Suprapubic skin (tissue), 3 donors: ENCODE measurements at regions not wholly inside any gene's neighbourhood (a gene's known extent, or its start where the extent isn't known, plus 50 kb on each side); places are given as distances from the start of the nearest gene placed in this dataset.

Experiments
- EP300 ChIP-seq: sonication (generic); formaldehyde crosslinking; IDR thresholded peaks from one replicate; pipeline ENCODE4 v1.6.1; 2017; ENCODE audit warnings: antibody characterized with exemption
- POLR2A ChIP-seq, 2 donors: fragments of 450-650 bp; IDR thresholded peaks; one replicate each; pipeline ENCODE4 v1.6.1; 2017; ENCODE audit warnings: antibody characterized with exemption in 2 of 2, mild to moderate bottlenecking in 2 of 2, moderate library complexity in 2 of 2
- TF ChIP-seq, protein P1 (sequence below), 2 donors: fragments of 200-600 bp in 1 of 2; fragments of 450-650 bp in 1 of 2; sonication (generic) in 1 of 2; IDR thresholded peaks; one replicate each; pipeline ENCODE4 v1.5.1; 2016 to 2019; ENCODE audit warnings: antibody characterized with exemption in 2 of 2, mild to moderate bottlenecking in 1 of 2, moderate library complexity in 1 of 2

DNA sequence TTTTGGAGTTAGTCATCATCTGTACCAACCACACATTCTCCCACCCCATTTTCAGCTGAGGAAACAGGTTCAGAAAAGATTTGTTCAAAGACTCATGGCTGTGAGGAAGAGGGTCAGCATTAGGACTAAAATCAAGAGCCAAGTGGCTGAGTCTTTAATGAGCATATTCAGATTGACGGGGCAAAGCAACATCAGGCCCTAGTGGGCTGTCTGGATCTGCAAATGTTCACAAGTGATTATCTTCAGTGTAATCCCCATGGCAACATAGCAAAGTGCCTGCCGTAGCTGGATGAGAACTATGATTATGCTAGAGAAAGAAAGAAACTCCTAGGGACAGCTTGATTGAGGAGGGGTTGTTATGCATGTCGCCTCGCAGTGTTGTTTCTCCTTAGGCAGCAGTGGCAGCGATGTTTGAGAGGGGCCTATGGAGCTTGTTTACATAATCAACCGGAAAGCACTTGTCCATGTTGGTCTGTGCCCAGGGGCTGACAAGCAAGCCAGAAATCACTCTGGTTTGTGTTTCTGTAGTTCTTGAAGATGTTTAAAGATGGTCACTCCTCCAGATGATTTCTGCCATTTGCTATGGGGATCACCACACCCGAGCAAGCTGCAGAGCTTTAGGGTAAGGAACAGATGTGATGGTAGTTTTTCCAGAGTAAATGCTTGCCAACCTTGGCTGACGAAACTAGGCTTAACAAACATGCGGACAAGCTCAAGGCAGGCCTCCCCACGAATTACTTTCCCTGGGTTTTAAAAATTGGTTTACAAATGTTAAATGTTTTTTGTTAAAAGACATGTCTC is 124.3 kb upstream of the MLIP start:
- TF ChIP-seq, protein P1, sequence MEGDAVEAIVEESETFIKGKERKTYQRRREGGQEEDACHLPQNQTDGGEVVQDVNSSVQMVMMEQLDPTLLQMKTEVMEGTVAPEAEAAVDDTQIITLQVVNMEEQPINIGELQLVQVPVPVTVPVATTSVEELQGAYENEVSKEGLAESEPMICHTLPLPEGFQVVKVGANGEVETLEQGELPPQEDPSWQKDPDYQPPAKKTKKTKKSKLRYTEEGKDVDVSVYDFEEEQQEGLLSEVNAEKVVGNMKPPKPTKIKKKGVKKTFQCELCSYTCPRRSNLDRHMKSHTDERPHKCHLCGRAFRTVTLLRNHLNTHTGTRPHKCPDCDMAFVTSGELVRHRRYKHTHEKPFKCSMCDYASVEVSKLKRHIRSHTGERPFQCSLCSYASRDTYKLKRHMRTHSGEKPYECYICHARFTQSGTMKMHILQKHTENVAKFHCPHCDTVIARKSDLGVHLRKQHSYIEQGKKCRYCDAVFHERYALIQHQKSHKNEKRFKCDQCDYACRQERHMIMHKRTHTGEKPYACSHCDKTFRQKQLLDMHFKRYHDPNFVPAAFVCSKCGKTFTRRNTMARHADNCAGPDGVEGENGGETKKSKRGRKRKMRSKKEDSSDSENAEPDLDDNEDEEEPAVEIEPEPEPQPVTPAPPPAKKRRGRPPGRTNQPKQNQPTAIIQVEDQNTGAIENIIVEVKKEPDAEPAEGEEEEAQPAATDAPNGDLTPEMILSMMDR (IDR thresholded peaks at IDR 0.05) = no peak
- TF ChIP-seq EP300 = no peak
- TF ChIP-seq POLR2A (IDR thresholded peaks at IDR 0.05) = no peak
